ENCODE measurements at regions not wholly inside any gene's neighbourhood (a gene's known extent, or its start where the extent isn't known, plus 50 kb on each side); places are given as distances from the start of the nearest gene placed in this dataset.

- 75% methylated on average over 5 of the region's 5 CpGs for WGBS
- DNase-seq (ENCODE audit: extremely low spot score) = no peak
- intact Hi-C loops (cut with DNase I) = no loop called here
These were observed 578.0 kb upstream of the TMEM132C start for GRCh38 chr12:127688906-127689428.

GRCh38 chr12:127690161-127690560 is 576.8 kb upstream of the TMEM132C start:
- TF ChIP-seq EP300 (IDR thresholded peaks at IDR 0.05) (no peak), CTCF (IDR thresholded peaks at IDR 0.05) (no peak), POLR2A (IDR thresholded peaks at IDR 0.05; ENCODE audit: low read depth) (no peak), POLR2AphosphoS5 (IDR thresholded peaks at IDR 0.05) (no peak)
- Histone ChIP-seq H3K4me3 (no peak overlapping the region), H3K9me3 (no peaks in the 10 kb centered on the region), H3K4me1 (peaks cover 0 to 10% (median 0%) of the 10 kb centered on the region in 4 donors), H3K27me3 (no peaks in the 10 kb centered on the region), H3K27ac (replicated peaks in 1 of 4) (no peak overlapping the region), H3K36me3 (no peaks in the 10 kb centered on the region)
- no peak for DNase-seq (ENCODE audit: extremely low spot score)
- intact Hi-C loops (cut with DNase I) = no loop called here
- 60% methylated on average over 5 of the region's 5 CpGs for WGBS

More at GRCh38 chr12:127688906-127689428, 578.0 kb upstream of the TMEM132C start:
- no peak overlapping the region for H3K4me3 ChIP-seq
- no peaks in the 10 kb centered on the region for H3K9me3 ChIP-seq
- TF ChIP-seq POLR2A (IDR thresholded peaks at IDR 0.05; ENCODE audit: low read depth) = no peak
- TF ChIP-seq CTCF (IDR thresholded peaks at IDR 0.05) = no peak
- TF ChIP-seq EP300 (IDR thresholded peaks at IDR 0.05) = no peak
- no peak for TF ChIP-seq POLR2AphosphoS5 (IDR thresholded peaks at IDR 0.05)
- H3K27ac ChIP-seq (replicated peaks in 1 of 4) = no peak overlapping the region
- H3K27me3 ChIP-seq = no peaks in the 10 kb centered on the region
- H3K4me1 ChIP-seq = peaks cover 0 to 10% (median 0%) of the 10 kb centered on the region in 4 donors
- H3K36me3 ChIP-seq = no peaks in the 10 kb centered on the region

- intact Hi-C loops (cut with DNase I) = no loop called here
- H3K27me3 ChIP-seq = no peaks in the 10 kb centered on the region
- no peak for DNase-seq (ENCODE audit: extremely low spot score)
- H3K4me3 ChIP-seq = no peak overlapping the region
- TF ChIP-seq EP300 (IDR thresholded peaks at IDR 0.05) = no peak
- TF ChIP-seq POLR2AphosphoS5 (IDR thresholded peaks at IDR 0.05) = no peak
- no peak for TF ChIP-seq CTCF (IDR thresholded peaks at IDR 0.05)
- no peak for TF ChIP-seq POLR2A (IDR thresholded peaks at IDR 0.05; ENCODE audit: low read depth)
- H3K36me3 ChIP-seq = no peaks in the 10 kb centered on the region
- H3K9me3 ChIP-seq = peaks cover 0 to 4% (median 0%) of the 10 kb centered on the region in 4 donors
- H3K4me1 ChIP-seq = no peaks in the 10 kb centered on the region
- H3K27ac ChIP-seq (replicated peaks in 1 of 4) = no peak overlapping the region
These were observed 570.0 kb upstream of the TMEM132C start for GRCh38 chr12:127696963-127697362.

GRCh38 chr12:127703026-127703425 is 563.9 kb upstream of the TMEM132C start:
- Histone ChIP-seq H3K27ac (replicated peaks in 1 of 4) (no peak overlapping the region), H3K4me1 (no peaks in the 10 kb centered on the region), H3K9me3 (peaks cover 0 to 4% (median 0%) of the 10 kb centered on the region in 4 donors), H3K4me3 (no peak overlapping the region), H3K27me3 (no peaks in the 10 kb centered on the region), H3K36me3 (no peaks in the 10 kb centered on the region)
- no peak for TF ChIP-seq EP300 (IDR thresholded peaks at IDR 0.05)
- no peak for TF ChIP-seq CTCF (IDR thresholded peaks at IDR 0.05)
- no peak for TF ChIP-seq POLR2A (IDR thresholded peaks at IDR 0.05; ENCODE audit: low read depth)
- no peak for TF ChIP-seq POLR2AphosphoS5 (IDR thresholded peaks at IDR 0.05)
- DNase-seq (ENCODE audit: extremely low spot score) = no peak
- WGBS = 73% methylated on average over 6 of the region's 6 CpGs
- intact Hi-C loops (cut with DNase I) = no loop called here

- no peak for DNase-seq (ENCODE audit: extremely low spot score)
- 46% methylated on average over 8 of the region's 8 CpGs for WGBS
These were observed 555.9 kb upstream of the TMEM132C start for GRCh38 chr12:127711108-127711507.

More at GRCh38 chr12:127711108-127711507, 555.9 kb upstream of the TMEM132C start:
- intact Hi-C loops (cut with DNase I) = no loop called here
- H3K4me3 ChIP-seq = no peak overlapping the region
- H3K27me3 ChIP-seq = peaks cover 0 to 12% (median 0%) of the 10 kb centered on the region in 4 donors
- H3K4me1 ChIP-seq = no peaks in the 10 kb centered on the region
- no peak overlapping the region for H3K27ac ChIP-seq (replicated peaks in 1 of 4)
- no peaks in the 10 kb centered on the region for H3K36me3 ChIP-seq
- H3K9me3 ChIP-seq = no peaks in the 10 kb centered on the region
- TF ChIP-seq EP300 (IDR thresholded peaks at IDR 0.05) (no peak), POLR2A (IDR thresholded peaks at IDR 0.05; ENCODE audit: low read depth) (no peak), POLR2AphosphoS5 (IDR thresholded peaks at IDR 0.05) (no peak), CTCF (IDR thresholded peaks at IDR 0.05) (no peak)
